ENCODE measurements at regions not wholly inside any gene's neighbourhood (a gene's known extent, or its start where the extent isn't known, plus 50 kb on each side); places are given as distances from the start of the nearest gene placed in this dataset.

DNA sequence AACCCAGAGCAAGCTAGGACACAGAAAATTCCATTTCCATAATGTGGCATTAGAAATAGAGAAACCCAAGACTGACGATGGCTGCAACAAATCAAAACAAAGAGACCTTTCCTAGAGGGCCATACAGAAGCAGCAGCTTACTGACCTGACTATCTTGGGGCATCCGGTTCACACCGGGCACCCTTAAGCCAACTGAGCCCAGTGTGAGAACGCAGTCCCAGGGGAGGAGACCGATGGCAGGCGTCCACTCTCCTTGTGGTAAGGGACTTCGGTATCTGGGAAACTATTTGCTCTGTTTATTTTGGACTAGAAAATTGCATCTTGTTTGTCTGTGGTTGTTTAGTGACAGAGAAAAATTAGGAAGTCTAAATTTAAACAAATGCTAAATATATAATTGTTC is 244.8 kb upstream of the COPS8 start:
- no peak for TF ChIP-seq EMX1 (CRISPR knock-in tag; IDR thresholded peaks at IDR 0.05)
- no peak for TF ChIP-seq ZBTB21 (CRISPR knock-in tag; IDR thresholded peaks at IDR 0.05; ENCODE audit: borderline replicate concordance)
- TF ChIP-seq ZNF317 (CRISPR knock-in tag; IDR thresholded peaks at IDR 0.05; ENCODE audit: borderline replicate concordance, low read depth), result no peak
- TF ChIP-seq, protein P1, sequence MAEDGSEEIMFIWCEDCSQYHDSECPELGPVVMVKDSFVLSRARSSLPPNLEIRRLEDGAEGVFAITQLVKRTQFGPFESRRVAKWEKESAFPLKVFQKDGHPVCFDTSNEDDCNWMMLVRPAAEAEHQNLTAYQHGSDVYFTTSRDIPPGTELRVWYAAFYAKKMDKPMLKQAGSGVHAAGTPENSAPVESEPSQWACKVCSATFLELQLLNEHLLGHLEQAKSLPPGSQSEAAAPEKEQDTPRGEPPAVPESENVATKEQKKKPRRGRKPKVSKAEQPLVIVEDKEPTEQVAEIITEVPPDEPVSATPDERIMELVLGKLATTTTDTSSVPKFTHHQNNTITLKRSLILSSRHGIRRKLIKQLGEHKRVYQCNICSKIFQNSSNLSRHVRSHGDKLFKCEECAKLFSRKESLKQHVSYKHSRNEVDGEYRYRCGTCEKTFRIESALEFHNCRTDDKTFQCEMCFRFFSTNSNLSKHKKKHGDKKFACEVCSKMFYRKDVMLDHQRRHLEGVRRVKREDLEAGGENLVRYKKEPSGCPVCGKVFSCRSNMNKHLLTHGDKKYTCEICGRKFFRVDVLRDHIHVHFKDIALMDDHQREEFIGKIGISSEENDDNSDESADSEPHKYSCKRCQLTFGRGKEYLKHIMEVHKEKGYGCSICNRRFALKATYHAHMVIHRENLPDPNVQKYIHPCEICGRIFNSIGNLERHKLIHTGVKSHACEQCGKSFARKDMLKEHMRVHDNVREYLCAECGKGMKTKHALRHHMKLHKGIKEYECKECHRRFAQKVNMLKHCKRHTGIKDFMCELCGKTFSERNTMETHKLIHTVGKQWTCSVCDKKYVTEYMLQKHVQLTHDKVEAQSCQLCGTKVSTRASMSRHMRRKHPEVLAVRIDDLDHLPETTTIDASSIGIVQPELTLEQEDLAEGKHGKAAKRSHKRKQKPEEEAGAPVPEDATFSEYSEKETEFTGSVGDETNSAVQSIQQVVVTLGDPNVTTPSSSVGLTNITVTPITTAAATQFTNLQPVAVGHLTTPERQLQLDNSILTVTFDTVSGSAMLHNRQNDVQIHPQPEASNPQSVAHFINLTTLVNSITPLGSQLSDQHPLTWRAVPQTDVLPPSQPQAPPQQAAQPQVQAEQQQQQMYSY (CRISPR knock-in tag; IDR thresholded peaks at IDR 0.05), result no peak
- no peak for TF ChIP-seq ZNF416 (CRISPR knock-in tag; IDR thresholded peaks at IDR 0.05)
- TF ChIP-seq, protein P2, sequence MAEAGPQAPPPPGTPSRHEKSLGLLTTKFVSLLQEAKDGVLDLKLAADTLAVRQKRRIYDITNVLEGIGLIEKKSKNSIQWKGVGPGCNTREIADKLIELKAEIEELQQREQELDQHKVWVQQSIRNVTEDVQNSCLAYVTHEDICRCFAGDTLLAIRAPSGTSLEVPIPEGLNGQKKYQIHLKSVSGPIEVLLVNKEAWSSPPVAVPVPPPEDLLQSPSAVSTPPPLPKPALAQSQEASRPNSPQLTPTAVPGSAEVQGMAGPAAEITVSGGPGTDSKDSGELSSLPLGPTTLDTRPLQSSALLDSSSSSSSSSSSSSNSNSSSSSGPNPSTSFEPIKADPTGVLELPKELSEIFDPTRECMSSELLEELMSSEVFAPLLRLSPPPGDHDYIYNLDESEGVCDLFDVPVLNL (CRISPR knock-in tag; IDR thresholded peaks at IDR 0.05; ENCODE audit: borderline replicate concordance, low read depth), result no peak
- Mint-ChIP-seq H3K4me1 (peaks cover 8% of the 10 kb centered on the region), H3K9me3 (peaks cover 34% of the 10 kb centered on the region), H3K27ac (no peak overlapping the region), H3K36me3 (peaks cover 26% of the 10 kb centered on the region), H3K27me3 (ENCODE audit: low read depth) (peaks cover 19% of the 10 kb centered on the region), H3K4me3 (no peak overlapping the region)
- ChIA-PET CTCF (no interaction called here), POLR2A (no interaction called here)
- ATAC-seq (no peak), DNase-seq (ENCODE audit: low spot score) (no peak)

DNA sequence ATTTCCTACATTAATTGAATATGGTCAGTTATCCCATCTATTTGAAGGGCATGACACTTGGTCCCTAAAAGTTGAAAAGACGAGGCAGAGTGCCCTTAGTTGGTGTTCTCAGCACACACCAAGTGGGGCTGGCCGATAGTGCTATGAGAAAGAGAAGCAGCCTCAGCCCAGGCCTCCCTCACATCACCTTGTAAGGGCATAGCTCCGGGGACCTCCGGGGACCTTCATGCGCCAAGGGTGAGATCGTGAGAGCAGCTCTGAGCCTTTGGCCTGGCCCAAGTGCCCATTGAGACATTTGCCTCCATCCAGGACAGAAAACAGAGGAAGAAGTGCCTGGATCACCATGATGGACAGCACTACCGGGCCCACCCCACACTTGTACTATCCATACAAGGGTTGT is 244.3 kb upstream of the COPS8 start:
- TF ChIP-seq ATF6 (CRISPR knock-in tag; IDR thresholded peaks at IDR 0.05), result no peak
- Mint-ChIP-seq H3K27me3 (ENCODE audit: low read depth) (peaks cover 19% of the 10 kb centered on the region), H3K4me3 (no peak overlapping the region), H3K4me1 (peaks cover 13% of the 10 kb centered on the region), H3K27ac (no peak overlapping the region), H3K36me3 (peaks cover 24% of the 10 kb centered on the region), H3K9me3 (peaks cover 31% of the 10 kb centered on the region)
- no peak for DNase-seq (ENCODE audit: low spot score)
- POLR2A ChIA-PET, result no interaction called here
- CTCF ChIA-PET, result no interaction called here
- ATAC-seq, result no peak

DNA sequence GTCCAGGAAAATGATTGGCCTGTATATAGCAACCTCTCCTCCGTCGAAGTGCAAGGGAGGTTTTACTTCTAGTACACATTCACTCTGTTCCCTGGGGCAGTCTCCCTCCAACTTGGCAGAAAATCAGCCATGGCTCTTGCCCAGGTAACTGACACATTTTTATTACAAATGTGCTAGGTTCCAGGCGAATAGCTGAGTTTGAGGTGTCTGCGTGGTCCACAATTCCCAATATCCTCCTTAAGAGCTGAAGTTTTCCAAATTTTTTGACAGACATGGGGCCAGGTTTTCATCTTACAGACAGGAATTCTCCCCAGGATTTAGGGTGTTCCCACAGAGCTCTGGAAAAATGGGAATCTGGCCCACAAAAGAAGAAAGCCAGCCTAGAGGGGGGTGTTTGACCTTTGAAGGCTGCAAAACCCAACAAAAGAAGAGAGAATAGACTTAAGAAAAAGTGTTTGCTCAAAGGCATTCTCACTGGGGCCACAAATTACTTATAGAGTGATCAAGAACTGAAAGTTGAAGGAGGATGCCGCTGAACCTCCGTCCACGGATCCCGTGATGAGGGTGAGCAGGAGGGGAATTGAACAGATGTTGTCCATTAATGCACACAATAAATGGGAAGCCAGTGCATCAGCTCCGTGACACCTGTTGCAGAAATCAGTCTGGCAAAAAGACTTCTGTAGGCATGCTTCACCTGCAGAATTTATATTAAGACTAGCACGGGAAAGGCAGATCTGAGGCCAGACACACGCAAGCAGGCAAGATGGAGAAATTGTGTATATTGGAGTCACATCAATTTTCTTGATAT is 242.3 kb upstream of the COPS8 start:
- ChIA-PET CTCF (no interaction called here), POLR2A (no interaction called here)
- Mint-ChIP-seq H3K4me1 (peaks cover 28% of the 10 kb centered on the region), H3K27me3 (ENCODE audit: low read depth) (peaks cover 23% of the 10 kb centered on the region), H3K9me3 (peaks cover 18% of the 10 kb centered on the region), H3K4me3 (no peak overlapping the region), H3K27ac (no peak overlapping the region), H3K36me3 (peaks cover 22% of the 10 kb centered on the region)
- DNase-seq (ENCODE audit: low spot score) (no peak), ATAC-seq (no peak)
- TF ChIP-seq ATF6 (CRISPR knock-in tag; IDR thresholded peaks at IDR 0.05), result no peak
- no peak for TF ChIP-seq MYBL2 (CRISPR knock-in tag; IDR thresholded peaks at IDR 0.05)
- TF ChIP-seq STAT6 (CRISPR knock-in tag; conservative IDR thresholded peaks at IDR 0.05; ENCODE audit: low read depth), result no peak
- no peak for TF ChIP-seq NR2C2 (CRISPR knock-in tag; IDR thresholded peaks at IDR 0.05)
- TF ChIP-seq CTCF (IDR thresholded peaks at IDR 0.05), result no peak
